ENCODE measurements at regions not wholly inside any gene's neighbourhood (a gene's known extent, or its start where the extent isn't known, plus 50 kb on each side); places are given as distances from the start of the nearest gene placed in this dataset.

DNA sequence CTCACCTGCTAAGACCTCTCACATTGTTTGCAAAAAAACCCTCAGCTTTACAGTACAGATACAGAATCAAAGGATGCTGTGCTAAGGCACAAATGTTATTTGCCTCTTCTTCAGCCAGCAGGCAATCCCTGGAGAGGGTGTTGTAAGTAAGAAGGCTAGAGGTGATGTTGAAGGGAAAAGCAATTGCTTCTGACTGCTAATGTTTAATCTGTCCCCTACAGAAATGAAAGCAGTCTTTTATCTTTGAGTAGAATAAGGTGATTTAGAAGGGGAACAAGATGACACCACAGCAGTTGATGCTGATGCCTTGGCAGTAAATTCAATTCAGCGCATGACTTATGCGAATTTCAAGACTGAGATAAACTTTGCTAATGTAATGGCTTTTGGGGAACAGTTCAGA is 1064.8 kb upstream of the IGFBP7 start:
- no peak for DNase-seq

- no peak for DNase-seq
Observed at GRCh38 chr4:58166490-58166889, 1056.3 kb upstream of the IGFBP7 start.

DNA sequence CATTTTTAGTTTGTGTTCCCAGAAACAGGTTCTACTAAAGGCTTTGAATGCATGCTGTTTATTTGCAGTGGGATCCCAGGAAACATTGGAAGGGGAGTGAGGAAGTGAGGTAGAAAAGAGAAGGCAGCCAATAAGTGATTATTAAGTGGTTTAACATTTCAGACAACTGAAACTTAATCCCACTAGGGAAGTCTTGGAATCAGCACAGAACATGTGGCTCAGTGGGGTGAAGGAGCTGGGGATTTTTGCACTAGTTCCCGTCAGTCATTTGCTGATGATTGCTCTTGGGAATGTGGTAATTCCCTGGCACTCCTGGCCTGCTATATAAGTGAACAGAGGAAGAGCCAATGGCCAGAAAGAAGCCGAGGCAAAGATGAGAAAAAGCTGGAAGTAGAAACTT is 1053.0 kb upstream of the IGFBP7 start:
- DNase-seq = no peak

DNA sequence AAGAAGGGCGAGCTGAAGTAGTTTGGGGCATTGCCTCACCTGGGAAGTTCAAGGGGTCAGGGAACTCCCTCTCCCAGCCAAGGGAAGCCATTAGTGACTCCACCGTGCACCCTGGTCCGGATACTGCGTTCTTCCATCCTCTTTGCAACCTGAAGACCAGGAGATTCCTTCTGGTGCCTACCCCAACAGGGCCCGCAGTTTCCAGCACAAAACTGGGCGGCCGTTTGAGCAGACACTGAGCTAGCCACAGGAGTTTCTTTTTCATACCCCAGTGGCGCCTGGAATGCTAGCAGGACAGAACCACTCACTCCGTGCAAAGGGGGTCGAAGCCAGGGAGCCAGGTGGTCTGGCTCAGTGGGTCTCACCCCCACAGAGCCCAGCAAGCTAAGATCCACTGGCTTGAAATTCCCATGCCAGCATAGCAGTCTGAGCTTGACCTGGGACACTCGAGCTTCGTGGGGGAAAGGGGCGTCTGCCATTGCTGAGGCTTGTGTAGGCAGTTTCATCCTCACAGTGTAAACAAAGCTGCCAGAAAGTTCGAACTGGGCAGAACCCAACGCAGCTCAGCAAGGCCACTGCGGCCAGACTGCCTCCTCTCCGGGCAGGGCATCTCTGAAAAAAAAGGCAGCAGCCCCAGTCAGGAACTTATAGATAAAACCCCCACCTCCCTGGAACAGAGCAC is 1039.4 kb upstream of the IGFBP7 start:
- no peak for DNase-seq

DNA sequence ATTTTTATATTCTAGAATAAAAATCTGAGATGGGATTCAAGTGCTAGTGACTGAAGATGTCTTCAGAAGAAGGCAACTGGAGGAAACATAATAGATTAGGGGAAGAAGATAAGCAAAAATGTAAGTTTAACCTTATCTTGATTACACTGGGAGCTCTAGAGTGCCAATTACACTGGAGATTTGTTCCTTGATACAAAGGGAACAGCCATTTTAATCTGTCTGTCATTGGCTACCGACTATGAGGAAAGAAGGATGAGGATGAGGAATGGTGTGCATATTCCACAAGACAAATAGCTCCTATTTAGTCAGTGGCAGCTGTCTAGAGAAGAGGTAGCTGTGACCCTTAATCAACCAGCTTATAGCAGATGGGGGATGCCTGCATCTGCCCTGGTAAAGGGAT is 1034.5 kb upstream of the IGFBP7 start:
- DNase-seq = no peak

- DNase-seq = no peak
Observed at GRCh38 chr4:58138786-58139668, 1028.8 kb upstream of the IGFBP7 start.

GRCh38 chr4:58136604-58137003 is 1026.4 kb upstream of the IGFBP7 start:
- no peak for DNase-seq

DNA sequence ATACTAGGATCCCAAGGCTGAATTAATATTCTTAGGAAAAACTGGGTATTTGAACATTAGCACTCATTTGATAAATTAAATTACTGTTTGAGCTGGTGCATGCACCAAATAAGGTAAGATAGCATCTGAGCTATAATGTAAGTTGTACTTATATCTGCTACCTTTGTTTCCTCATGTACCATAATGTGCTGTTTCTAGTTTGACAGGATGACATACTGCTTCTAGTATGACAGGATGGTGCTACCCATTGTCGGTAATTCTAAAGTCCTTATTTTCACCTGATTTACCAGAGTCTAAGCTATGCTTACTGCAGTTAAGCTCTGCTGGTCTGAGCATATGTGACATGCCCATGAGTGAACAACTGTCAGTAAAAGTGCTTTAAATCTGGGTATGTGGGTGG is 1017.5 kb upstream of the IGFBP7 start:
- DNase-seq = no peak

- DNase-seq = no peak
Observed at GRCh38 chr4:58119298-58119697, 1009.1 kb upstream of the IGFBP7 start.

- no peak for DNase-seq
Observed at GRCh38 chr4:58113126-58113525, 1002.9 kb upstream of the IGFBP7 start.

- no peak for DNase-seq
Observed at GRCh38 chr4:58111818-58112217, 1001.6 kb upstream of the IGFBP7 start.

DNA sequence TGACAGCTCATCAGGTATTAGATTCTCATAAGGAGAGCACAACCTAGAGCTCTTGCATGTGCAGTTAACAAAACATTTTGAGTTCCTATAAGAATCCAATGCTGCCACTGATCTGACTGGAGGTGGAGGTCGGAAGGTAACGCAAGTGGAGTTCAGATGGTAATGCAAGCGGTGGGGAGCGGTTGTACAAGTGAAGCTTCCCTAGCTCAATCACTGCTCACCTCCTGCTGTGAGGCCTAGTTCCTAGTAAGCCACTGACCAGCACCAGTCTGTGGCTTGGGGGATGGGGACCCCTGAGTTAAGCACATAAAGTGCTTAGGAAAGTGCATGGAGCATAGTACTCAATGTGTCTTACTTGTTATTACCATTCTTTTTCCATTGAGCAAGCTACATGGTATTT is 983.2 kb upstream of the IGFBP7 start:
- no peak for DNase-seq

GRCh38 chr4:58090539-58090938 is 980.4 kb upstream of the IGFBP7 start:
- DNase-seq = no peak

- no peak for DNase-seq
Observed at GRCh38 chr4:58081356-58081755, 971.2 kb upstream of the IGFBP7 start.

DNA sequence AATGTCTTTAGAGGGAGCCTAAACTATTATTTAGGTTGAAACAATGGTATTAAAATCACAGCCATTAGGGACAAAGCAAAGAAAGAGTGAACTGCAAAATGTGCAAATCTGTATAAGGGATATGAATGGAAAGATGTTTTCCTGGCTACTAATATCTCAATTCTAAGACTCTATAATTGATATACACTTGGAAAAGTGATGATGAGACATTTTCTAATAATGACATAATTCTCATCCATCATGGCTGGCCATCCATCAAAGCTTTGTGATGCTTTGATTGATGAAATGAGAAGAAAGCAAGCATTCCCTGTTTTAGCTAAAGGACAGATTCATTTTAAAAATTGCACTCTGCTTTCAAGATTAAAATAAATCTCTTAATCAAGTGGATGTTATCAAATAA is 965.5 kb upstream of the IGFBP7 start:
- no peak for DNase-seq

DNA sequence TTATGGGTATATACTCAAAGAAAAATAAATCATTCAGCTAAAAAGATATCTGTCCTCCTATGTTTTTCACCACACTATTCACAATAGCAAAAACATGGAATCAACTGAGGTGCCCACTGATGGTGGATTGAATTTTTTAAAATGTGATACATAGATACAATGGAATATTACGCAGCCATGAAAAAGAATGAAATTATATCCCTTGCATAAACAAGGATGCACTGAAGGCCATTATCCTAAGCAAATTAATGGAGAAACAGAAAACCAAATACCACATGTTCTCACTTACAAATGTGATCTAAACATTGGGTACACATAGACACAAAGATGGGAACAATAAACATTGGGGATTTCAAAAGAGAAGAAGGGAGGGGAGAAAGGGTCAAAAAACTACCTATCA is 964.2 kb upstream of the IGFBP7 start:
- no peak for DNase-seq

DNA sequence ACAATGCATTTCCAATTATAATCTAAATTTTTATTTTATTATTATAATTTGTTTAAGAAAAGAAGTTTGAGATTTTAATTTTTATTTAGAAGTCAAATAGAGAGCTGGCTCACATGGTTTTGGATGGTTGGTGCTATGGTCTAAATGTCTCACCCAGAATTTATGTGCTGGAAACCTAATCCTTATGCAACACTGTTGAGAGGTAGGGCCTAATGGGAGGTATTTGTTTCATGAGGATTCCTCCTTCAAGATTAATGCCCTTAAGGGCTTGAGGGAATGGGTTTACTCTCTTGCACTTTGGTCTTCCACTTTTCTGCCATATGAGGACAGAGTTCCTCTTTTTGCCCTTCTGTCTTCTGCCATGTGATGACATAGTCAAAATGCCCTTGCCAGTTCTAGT is 960.5 kb upstream of the IGFBP7 start:
- DNase-seq = no peak

DNA sequence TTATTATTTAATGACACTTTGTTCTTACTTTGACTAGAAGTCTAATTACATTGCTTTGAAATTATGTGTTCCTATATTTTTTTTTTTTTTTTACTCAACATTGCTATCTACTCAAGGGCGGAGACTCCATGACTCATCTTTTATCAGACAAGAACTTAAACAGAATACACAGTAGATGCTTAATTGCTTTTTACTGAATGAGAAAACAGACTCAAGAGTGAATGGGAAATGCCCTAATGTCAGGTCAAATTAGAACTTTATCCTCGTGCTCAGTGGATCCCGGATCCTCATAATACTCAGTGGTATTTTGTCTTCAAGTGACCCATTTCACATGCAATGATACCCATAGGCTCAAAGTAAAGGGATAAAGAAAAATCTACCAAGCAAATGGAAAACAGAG is 954.5 kb upstream of the IGFBP7 start:
- DNase-seq = no peak

DNA sequence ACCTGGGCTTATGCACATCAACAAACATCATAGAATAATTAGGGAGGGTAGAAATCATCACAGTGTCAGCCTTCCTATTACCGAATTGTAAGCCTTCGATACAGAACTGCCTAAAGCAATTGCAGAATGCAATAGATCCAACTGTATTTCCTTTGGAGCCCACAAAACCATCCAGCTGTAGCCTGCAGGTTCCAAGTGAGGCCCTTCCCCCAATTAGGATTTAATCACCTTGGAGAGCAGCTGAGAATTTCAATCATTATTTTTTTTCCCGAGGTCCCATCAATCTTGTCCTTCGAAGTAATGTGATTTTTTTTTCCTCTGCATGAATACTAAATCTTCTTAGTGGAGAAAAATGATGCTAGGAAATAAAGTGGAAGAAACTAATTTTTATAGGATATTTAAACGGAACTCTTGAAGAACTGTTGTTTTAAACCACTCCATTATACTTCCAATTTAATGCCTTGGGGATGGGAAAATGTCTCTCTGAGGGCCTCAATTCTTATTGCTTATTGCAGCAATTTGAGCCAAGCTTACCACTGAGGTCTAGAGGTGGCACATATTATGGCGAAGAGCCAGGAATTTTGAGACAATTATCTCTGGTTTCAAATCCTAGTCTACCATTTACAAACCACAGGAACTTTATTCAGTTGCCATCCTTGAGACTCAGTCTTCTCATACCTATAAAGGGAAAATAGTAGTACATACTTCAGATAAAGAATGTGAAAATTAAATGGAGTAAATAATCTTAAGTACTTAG is 953.4 kb upstream of the IGFBP7 start:
- DNase-seq = no peak

- DNase-seq = no peak
Observed at GRCh38 chr4:58061967-58062366, 951.8 kb upstream of the IGFBP7 start.

- DNase-seq = no peak
Observed at GRCh38 chr4:58050439-58050838, 940.3 kb upstream of the IGFBP7 start.

GRCh38 chr4:58048491-58048890 is 938.3 kb upstream of the IGFBP7 start:
- no peak for DNase-seq

DNA sequence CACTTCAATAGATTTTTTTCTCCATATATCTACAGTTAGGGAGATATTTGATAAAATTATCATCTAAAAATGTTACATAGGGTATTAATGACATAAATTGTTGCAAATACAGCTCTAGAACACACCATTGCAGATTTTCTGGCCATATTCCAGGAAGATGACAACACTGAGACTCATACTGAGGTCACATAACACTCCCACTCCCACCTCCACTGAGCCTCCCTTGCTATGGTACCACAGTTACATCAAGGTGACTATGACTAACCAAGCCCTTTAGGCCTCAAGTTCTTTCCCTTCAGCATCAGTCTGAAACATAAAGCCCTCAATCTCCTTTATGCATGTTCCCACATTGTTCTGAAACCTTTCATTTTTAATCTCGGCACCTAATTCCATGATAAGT is 932.0 kb upstream of the IGFBP7 start:
- DNase-seq = no peak

GRCh38 chr4:57993944-57994343 is 883.8 kb upstream of the IGFBP7 start:
- no peak for DNase-seq

Measured in hematopoietic multipotent progenitor cell treated with erythropoietin and hydrocortisone succinate and interleukin-3 and kit ligand, for 6 days (in vitro differentiated cells).